Uterus (tissue), 2 donors: ENCODE measurements at regions not wholly inside any gene's neighbourhood (a gene's known extent, or its start where the extent isn't known, plus 50 kb on each side); places are given as distances from the start of the nearest gene placed in this dataset.

Experiments
- CTCF ChIP-seq, 4 experiments: fragments of 200-600 bp in 2 of 4; fragments of 450-650 bp in 2 of 4; sonication (generic) in 2 of 4; IDR thresholded peaks; one replicate each; pipeline ENCODE4 v1.5.1; 2016 to 2019; ENCODE audit warnings: antibody characterized with exemption in 4 of 4, mild to moderate bottlenecking in 2 of 4, moderate library complexity in 1 of 4
- POLR2A ChIP-seq, 2 donors: fragments of 450-650 bp; IDR thresholded peaks; one replicate each; pipeline ENCODE4 v1.6.1; 2016; ENCODE audit warnings: antibody characterized with exemption in 2 of 2, mild to moderate bottlenecking in 1 of 2, moderate library complexity in 1 of 2

GRCh38 chr7:51569581-51569980 is 253.0 kb upstream of the COBL start:
- no peak for TF ChIP-seq POLR2A (IDR thresholded peaks at IDR 0.05)
- TF ChIP-seq CTCF (IDR thresholded peaks at IDR 0.05), result no peak
